H9 (cell line): ENCODE measurements at regions not wholly inside any gene's neighbourhood (a gene's known extent, or its start where the extent isn't known, plus 50 kb on each side); places are given as distances from the start of the nearest gene placed in this dataset.

Experiments used
- DNase-seq: peaks from one replicate; pipeline ENCODE4 v3.0.0-alpha.2; 2017
- H2AFZ ChIP-seq: one replicate; pipeline ENCODE4 v1.6.1; 2013; ENCODE audit warnings: mild to moderate bottlenecking, low read length, control low read depth, moderate library complexity
- H2AK5ac ChIP-seq: 2 replicates; pipeline ENCODE4 v1.6.1; 2013; ENCODE audit warnings: low read length, control low read depth, mixed read lengths; ENCODE audit not compliant: insufficient read length
- H2BK120ac ChIP-seq: one replicate; pipeline ENCODE4 v1.6.1; 2013; ENCODE audit warnings: low read depth, mild to moderate bottlenecking, low read length, control low read depth, inconsistent platforms; ENCODE audit not compliant: poor library complexity, severe bottlenecking
- H2BK12ac ChIP-seq: 2 replicates; pipeline ENCODE4 v1.6.1; 2013; ENCODE audit warnings: low read length, control low read depth, mixed read lengths, low read depth; ENCODE audit not compliant: insufficient read length
- H2BK15ac ChIP-seq: 2 replicates; pipeline ENCODE4 v1.6.1; 2013; ENCODE audit warnings: low read depth, low read length, control low read depth
- H2BK20ac ChIP-seq: one replicate; pipeline ENCODE4 v1.6.1; 2013; ENCODE audit warnings: low read depth, mild to moderate bottlenecking, low read length, control low read depth, inconsistent platforms; ENCODE audit not compliant: poor library complexity, severe bottlenecking
- H2BK5ac ChIP-seq: 2 replicates; pipeline ENCODE4 v1.6.1; 2013; ENCODE audit warnings: low read length, control low read depth, mixed read lengths; ENCODE audit not compliant: insufficient read length
- H3K14ac ChIP-seq: 2 replicates; pipeline ENCODE4 v1.6.1; 2013; ENCODE audit warnings: low read length, control low read depth; ENCODE audit not compliant: insufficient read depth
- H3K18ac ChIP-seq: 2 replicates; pipeline ENCODE4 v1.6.1; 2013; ENCODE audit warnings: low read depth, mild to moderate bottlenecking, mixed read lengths, low read length, control low read depth; ENCODE audit not compliant: insufficient read length
- H3K23ac ChIP-seq: 2 replicates; pipeline ENCODE4 v1.6.1; 2013; ENCODE audit warnings: low read length, control low read depth, mixed read lengths, low read depth; ENCODE audit not compliant: insufficient read length
- H3K23me2 ChIP-seq: 2 replicates; pipeline ENCODE4 v1.6.1; 2013; ENCODE audit warnings: low read depth, mild to moderate bottlenecking, mixed read lengths, low read length, control low read depth; ENCODE audit not compliant: insufficient read length, poor library complexity, severe bottlenecking
- H3K27ac ChIP-seq: 2 replicates; pipeline ENCODE4 v1.5.1; 2013; ENCODE audit warnings: low read length, control low read depth, mixed read lengths, low read depth; ENCODE audit not compliant: insufficient read length
- H3K27me3 ChIP-seq: 2 replicates; pipeline ENCODE4 v1.6.1; 2013; ENCODE audit warnings: low read length, control low read depth, inconsistent platforms; ENCODE audit not compliant: insufficient read depth
- H3K4ac ChIP-seq: 2 replicates; pipeline ENCODE4 v1.6.1; 2013; ENCODE audit warnings: low read depth, mild to moderate bottlenecking, control low read depth, inconsistent platforms, low read length, moderate library complexity
- H3K4me1 ChIP-seq: 2 replicates; pipeline ENCODE4 v1.6.1; 2013; ENCODE audit warnings: low read length, control low read depth, inconsistent platforms; ENCODE audit not compliant: insufficient read depth
- H3K4me2 ChIP-seq: 2 replicates; pipeline ENCODE4 v1.6.1; 2013; ENCODE audit warnings: low read length, control low read depth, mixed read lengths; ENCODE audit not compliant: insufficient read length, insufficient read depth
- H3K56ac ChIP-seq: 2 replicates; pipeline ENCODE4 v1.6.1; 2013; ENCODE audit warnings: low read depth, mild to moderate bottlenecking, mixed read lengths, low read length, control low read depth; ENCODE audit not compliant: insufficient read length
- H3K79me1 ChIP-seq: 2 replicates; pipeline ENCODE4 v1.6.1; 2013; ENCODE audit warnings: low read depth, mild to moderate bottlenecking, moderate library complexity, low read length, control low read depth, inconsistent platforms; ENCODE audit not compliant: insufficient read depth, poor library complexity, severe bottlenecking
- H3K79me2 ChIP-seq: 2 replicates; pipeline ENCODE4 v1.6.1; 2013; ENCODE audit warnings: low read length, control low read depth, inconsistent platforms; ENCODE audit not compliant: insufficient read depth
- H3K9ac ChIP-seq: 2 replicates; pipeline ENCODE4 v1.6.1; 2013; ENCODE audit warnings: low read length, control low read depth, mixed read lengths; ENCODE audit not compliant: insufficient read length; ENCODE audit errors: extremely low read depth
- H3K9me3 ChIP-seq: one replicate; pipeline ENCODE4 v1.6.1; 2013; ENCODE audit warnings: low read depth, low read length, inconsistent platforms; ENCODE audit not compliant: control insufficient read depth
- H3T11ph ChIP-seq: one replicate; pipeline ENCODE4 v1.6.1; 2013; ENCODE audit warnings: mild to moderate bottlenecking, low read length, control low read depth, inconsistent platforms
- H4K20me1 ChIP-seq: one replicate; pipeline ENCODE4 v1.6.1; 2013; ENCODE audit not compliant: control insufficient read depth, insufficient read length, insufficient read depth
- H4K5ac ChIP-seq: 2 replicates; pipeline ENCODE4 v1.6.1; 2013; ENCODE audit warnings: low read depth, mild to moderate bottlenecking, mixed read lengths, low read length, control low read depth; ENCODE audit not compliant: insufficient read length
- H4K8ac ChIP-seq: replicated peaks from 2 replicates; pipeline ENCODE4 v1.6.1; 2013; ENCODE audit warnings: low read length, control low read depth, mixed read lengths, low read depth; ENCODE audit not compliant: insufficient read length
- H4K91ac ChIP-seq: 2 replicates; pipeline ENCODE4 v1.6.1; 2013; ENCODE audit warnings: low read depth, mild to moderate bottlenecking, moderate library complexity, mixed read lengths, low read length, control low read depth; ENCODE audit not compliant: insufficient read length
- H3K27ac Mint-ChIP-seq, 3 experiments: 2 replicates in 2 of 3; 3 replicates in 1 of 3; pipeline ENCODE4 v1.8.0; 2020 to 2021; ENCODE audit warnings: mixed read lengths in 3 of 3, mild to moderate bottlenecking in 1 of 3, moderate library complexity in 1 of 3
- H3K27me3 Mint-ChIP-seq: 2 replicates; pipeline ENCODE4 v1.8.0; 2021; ENCODE audit warnings: low read depth, mild to moderate bottlenecking, moderate library complexity, mixed read lengths
- H3K36me3 Mint-ChIP-seq, 3 experiments: 2 replicates in 2 of 3; 3 replicates in 1 of 3; pipeline ENCODE4 v1.8.0; 2020 to 2021; ENCODE audit warnings: low read depth in 3 of 3, mixed read lengths in 3 of 3; ENCODE audit not compliant: insufficient read depth in 1 of 3
- H3K4me1 Mint-ChIP-seq, 2 experiments: 2 replicates each; pipeline ENCODE4 v1.8.0; 2020; ENCODE audit warnings: mixed read lengths in 2 of 2
- H3K4me3 Mint-ChIP-seq, 2 experiments: 2 replicates in 1 of 2; 3 replicates in 1 of 2; pipeline ENCODE4 v1.8.0; 2020 to 2021; ENCODE audit warnings: mild to moderate bottlenecking in 2 of 2, mixed read lengths in 2 of 2, moderate library complexity in 1 of 2
- H3K9me3 Mint-ChIP-seq, 2 experiments: 2 replicates in 1 of 2; 3 replicates in 1 of 2; pipeline ENCODE4 v1.8.0; 2020; ENCODE audit warnings: mild to moderate bottlenecking in 2 of 2, mixed read lengths in 2 of 2, moderate library complexity in 1 of 2
- WGBS: extraction: QIAGEN DNeasy Blood & Tissue Kit; methylation state at CpG from one replicate; pipeline ENCODE4 v1.1.7; 2013; ENCODE audit warnings: missing lambda C conversion rate, low lambda C conversion rate, mixed read lengths; ENCODE audit not compliant: insufficient read length; ENCODE audit errors: extremely low coverage; 5-methylcytosine and 5-hydroxymethylcytosine counted together
- TF ChIP-seq, protein P1 (sequence below): fragments of 200-600 bp; sonication (generic); conservative IDR thresholded peaks from 3 replicates; pipeline ENCODE4 v1.8.0; 2021; ENCODE audit warnings: antibody characterized with exemption, mild to moderate bottlenecking

DNA sequence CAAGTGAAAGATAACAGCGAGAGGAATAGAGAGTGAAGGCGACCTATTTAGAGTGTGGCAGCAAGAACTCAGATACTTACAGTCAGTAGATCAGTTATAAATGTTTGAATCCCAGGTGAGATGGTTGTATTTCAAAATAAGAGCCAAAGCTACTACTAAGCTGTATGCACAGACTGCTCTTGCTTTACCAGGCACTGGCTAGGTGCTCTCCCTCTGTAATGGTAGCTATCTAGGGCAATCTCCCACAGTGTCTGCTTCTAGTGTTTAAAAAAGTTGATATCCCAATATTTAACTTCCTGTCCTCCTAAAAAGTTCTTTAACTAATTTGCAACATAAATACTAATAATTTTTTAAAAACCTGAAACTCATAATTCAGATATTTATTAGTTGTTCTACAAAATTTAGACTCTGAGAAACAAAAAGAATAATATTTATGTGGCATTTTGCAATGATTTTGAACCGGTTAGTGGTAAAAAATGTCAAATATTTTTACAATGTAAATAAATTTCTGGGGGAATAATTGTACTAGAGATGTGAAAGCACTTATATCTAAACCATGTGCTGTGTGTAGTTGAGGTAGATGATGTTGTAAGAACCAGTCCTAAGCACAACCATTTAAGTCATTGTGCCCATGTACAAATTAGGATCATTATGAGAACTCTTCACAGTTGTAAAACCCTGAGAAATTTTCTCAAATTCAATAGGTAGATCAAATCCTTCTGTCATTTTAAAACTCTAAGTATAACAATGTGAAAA, 349.3 kb upstream of the SEMA3D start:
- Histone ChIP-seq H3K79me2 (no peaks in the 10 kb centered on the region), H2BK12ac (no peak overlapping the region), H3K4me2 (no peak overlapping the region), H2AFZ (no peak overlapping the region), H3K14ac (no peak overlapping the region), H3K9me3 (no peaks in the 10 kb centered on the region), H3K9ac (no peak overlapping the region), H3K18ac (no peak overlapping the region), H3K23me2 (no peaks in the 10 kb centered on the region), H3K23ac (no peak overlapping the region), H4K8ac (no peak overlapping the region), H2BK15ac (no peak overlapping the region), H4K5ac (no peak overlapping the region), H3K79me1 (no peaks in the 10 kb centered on the region), H4K20me1 (no peaks in the 10 kb centered on the region), H3K56ac (no peak overlapping the region), H3K27me3 (no peaks in the 10 kb centered on the region), H3T11ph (no peak overlapping the region), H3K4ac (no peak overlapping the region), H3K4me1 (no peaks in the 10 kb centered on the region), H2BK120ac (no peak overlapping the region), H4K91ac (no peak overlapping the region), H3K27ac (no peak overlapping the region), H2AK5ac (no peak overlapping the region), H2BK20ac (no peak overlapping the region), H2BK5ac (no peak overlapping the region)
- Mint-ChIP-seq H3K27me3 (no peaks in the 10 kb centered on the region), H3K4me3 (no peak overlapping the region), H3K27ac (no peak overlapping the region), H3K4me1 (no peaks in the 10 kb centered on the region; a peak in 1 of 4 replicates), H3K9me3 (no peaks in the 10 kb centered on the region), H3K36me3 (no peaks in the 10 kb centered on the region)
- no peak for DNase-seq
- TF ChIP-seq, protein P1, sequence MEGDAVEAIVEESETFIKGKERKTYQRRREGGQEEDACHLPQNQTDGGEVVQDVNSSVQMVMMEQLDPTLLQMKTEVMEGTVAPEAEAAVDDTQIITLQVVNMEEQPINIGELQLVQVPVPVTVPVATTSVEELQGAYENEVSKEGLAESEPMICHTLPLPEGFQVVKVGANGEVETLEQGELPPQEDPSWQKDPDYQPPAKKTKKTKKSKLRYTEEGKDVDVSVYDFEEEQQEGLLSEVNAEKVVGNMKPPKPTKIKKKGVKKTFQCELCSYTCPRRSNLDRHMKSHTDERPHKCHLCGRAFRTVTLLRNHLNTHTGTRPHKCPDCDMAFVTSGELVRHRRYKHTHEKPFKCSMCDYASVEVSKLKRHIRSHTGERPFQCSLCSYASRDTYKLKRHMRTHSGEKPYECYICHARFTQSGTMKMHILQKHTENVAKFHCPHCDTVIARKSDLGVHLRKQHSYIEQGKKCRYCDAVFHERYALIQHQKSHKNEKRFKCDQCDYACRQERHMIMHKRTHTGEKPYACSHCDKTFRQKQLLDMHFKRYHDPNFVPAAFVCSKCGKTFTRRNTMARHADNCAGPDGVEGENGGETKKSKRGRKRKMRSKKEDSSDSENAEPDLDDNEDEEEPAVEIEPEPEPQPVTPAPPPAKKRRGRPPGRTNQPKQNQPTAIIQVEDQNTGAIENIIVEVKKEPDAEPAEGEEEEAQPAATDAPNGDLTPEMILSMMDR: no peak
- WGBS: no CpG with 5 or more reads among the region's 3 CpGs
